ENCODE measurements at regions not wholly inside any gene's neighbourhood (a gene's known extent, or its start where the extent isn't known, plus 50 kb on each side); places are given as distances from the start of the nearest gene placed in this dataset.
A peak's percentile ranks its signal among the peaks of the same experiment; 100 is the strongest.

- no peak for ATAC-seq
- no peak for DNase-seq (ENCODE audit: low spot score)
- Mint-ChIP-seq H3K9me3 (no peaks in the 10 kb centered on the region), H3K27me3 (ENCODE audit: insufficient read depth, low read depth, poor library complexity) (peaks cover 2% of the 10 kb centered on the region), H3K4me3 (no peak overlapping the region), H3K4me1 (peaks cover 9% of the 10 kb centered on the region), H3K27ac (0 out of 2 replicates have a peak overlapping the region, but pooled peaks have one; percentile 22), H3K36me3 (ENCODE audit: low read depth) (no peaks in the 10 kb centered on the region)
- TF ChIP-seq EZH2 (IDR thresholded peaks at IDR 0.05; ENCODE audit: low read depth, unreplicated experiment) (no peak), POLR2AphosphoS5 (IDR thresholded peaks at IDR 0.05; ENCODE audit: low read depth) (no peak), EZH2phosphoT487 (IDR thresholded peaks at IDR 0.05; ENCODE audit: unreplicated experiment) (no peak), NANOG (IDR thresholded peaks at IDR 0.05; ENCODE audit: borderline replicate concordance) (no peak), REST (IDR thresholded peaks at IDR 0.05; ENCODE audit: unreplicated experiment) (no peak), CREB1 (CRISPR knock-in tag; IDR thresholded peaks at IDR 0.05; ENCODE audit: low read depth) (no peak), JUNB (IDR thresholded peaks at IDR 0.05; ENCODE audit: unreplicated experiment) (no peak), ZNF331 (CRISPR knock-in tag; IDR thresholded peaks at IDR 0.05; ENCODE audit: low read depth) (no peak), ZNF114 (CRISPR knock-in tag; IDR thresholded peaks at IDR 0.05) (no peak), STAT1 (IDR thresholded peaks at IDR 0.05; ENCODE audit: unreplicated experiment) (no peak), ETS1 (IDR thresholded peaks at IDR 0.05) (no peak), ZNF462 (CRISPR knock-in tag; IDR thresholded peaks at IDR 0.05) (no peak)
- TF ChIP-seq, protein P1, sequence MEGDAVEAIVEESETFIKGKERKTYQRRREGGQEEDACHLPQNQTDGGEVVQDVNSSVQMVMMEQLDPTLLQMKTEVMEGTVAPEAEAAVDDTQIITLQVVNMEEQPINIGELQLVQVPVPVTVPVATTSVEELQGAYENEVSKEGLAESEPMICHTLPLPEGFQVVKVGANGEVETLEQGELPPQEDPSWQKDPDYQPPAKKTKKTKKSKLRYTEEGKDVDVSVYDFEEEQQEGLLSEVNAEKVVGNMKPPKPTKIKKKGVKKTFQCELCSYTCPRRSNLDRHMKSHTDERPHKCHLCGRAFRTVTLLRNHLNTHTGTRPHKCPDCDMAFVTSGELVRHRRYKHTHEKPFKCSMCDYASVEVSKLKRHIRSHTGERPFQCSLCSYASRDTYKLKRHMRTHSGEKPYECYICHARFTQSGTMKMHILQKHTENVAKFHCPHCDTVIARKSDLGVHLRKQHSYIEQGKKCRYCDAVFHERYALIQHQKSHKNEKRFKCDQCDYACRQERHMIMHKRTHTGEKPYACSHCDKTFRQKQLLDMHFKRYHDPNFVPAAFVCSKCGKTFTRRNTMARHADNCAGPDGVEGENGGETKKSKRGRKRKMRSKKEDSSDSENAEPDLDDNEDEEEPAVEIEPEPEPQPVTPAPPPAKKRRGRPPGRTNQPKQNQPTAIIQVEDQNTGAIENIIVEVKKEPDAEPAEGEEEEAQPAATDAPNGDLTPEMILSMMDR (conservative IDR thresholded peaks at IDR 0.05; ENCODE audit: low read depth in 2 of 2), result no peak
- Histone ChIP-seq H3K27me3 (ENCODE audit: insufficient read depth) (no peaks in the 10 kb centered on the region), H2AFZ (no peak overlapping the region), H3K27ac (ENCODE audit: low read depth) (no peak overlapping the region), H4K20me1 (replicated peaks; ENCODE audit: insufficient read depth) (no peaks in the 10 kb centered on the region), H3K4me3 (no peak overlapping the region), H3K4me1 (ENCODE audit: insufficient read depth) (peaks cover 10% of the 10 kb centered on the region), H3K79me2 (replicated peaks; ENCODE audit: insufficient read depth) (no peaks in the 10 kb centered on the region), H3F3A (replicated peaks; ENCODE audit: low read depth) (no peaks in the 10 kb centered on the region), H3K9me2 (ENCODE audit: insufficient read depth) (no peaks in the 10 kb centered on the region), H3K4me2 (no peak overlapping the region), H3K36me3 (ENCODE audit: insufficient read depth) (no peaks in the 10 kb centered on the region)
These were observed 158.3 kb upstream of the AADAT start for GRCh38 chr4:170248029-170248428.

Data from GM23338 (cell line).